22Rv1 (cell line): ENCODE measurements at regions not wholly inside any gene's neighbourhood (a gene's known extent, or its start where the extent isn't known, plus 50 kb on each side); places are given as distances from the start of the nearest gene placed in this dataset.

Source experiments
- CTCF ChIP-seq: fragments of 450-650 bp; IDR thresholded peaks from 2 replicates; pipeline ENCODE4 v1.5.1; 2017; ENCODE audit warnings: mild to moderate bottlenecking
- ZFX ChIP-seq: fragments of 450-650 bp; IDR thresholded peaks from 2 replicates; pipeline ENCODE4 v1.6.1; 2017; ENCODE audit warnings: antibody characterized with exemption, borderline replicate concordance

- TF ChIP-seq CTCF (no peak), ZFX (no peak)
These were observed 258.3 kb downstream of the SNX13 start for GRCh38 chr7:17681965-17682364.
